GM18519 (cell line): ENCODE measurements at regions not wholly inside any gene's neighbourhood (a gene's known extent, or its start where the extent isn't known, plus 50 kb on each side); places are given as distances from the start of the nearest gene placed in this dataset.
A peak's percentile ranks its signal among the peaks of the same experiment; 100 is the strongest.
"Not testable (repeated sequence)": the region's sequence is repeated elsewhere in the genome, so short reads cannot be mapped to it uniquely, and the experiment has no call there.

ENCODE experiments used
- ATAC-seq: cut with Tn5 transposase; IDR thresholded peaks from one replicate; pipeline ENCODE4 v1.9.1; 2021; ENCODE audit warnings: mild to moderate bottlenecking, moderate library complexity; ENCODE audit not compliant: unreplicated experiment, low FRiP score

- ATAC-seq = no peak
Observed at GRCh38 chr12:90237841-90238240, 529.2 kb upstream of the ATP2B1 start.

- no peak for ATAC-seq
Observed at GRCh38 chr12:90235642-90236041, 527.0 kb upstream of the ATP2B1 start.

GRCh38 chr12:90234472-90234871 lies 525.8 kb upstream of the ATP2B1 start:
- no peak for ATAC-seq

GRCh38 chr12:90233168-90234100 lies 524.8 kb upstream of the ATP2B1 start:
- ATAC-seq = no peak

GRCh38 chr12:90229407-90230170 lies 521.0 kb upstream of the ATP2B1 start:
- ATAC-seq = no peak

- ATAC-seq = no peak
Observed at GRCh38 chr12:90226211-90226610, 517.6 kb upstream of the ATP2B1 start.

GRCh38 chr12:90216815-90217214 lies 508.2 kb upstream of the ATP2B1 start:
- no peak for ATAC-seq

- ATAC-seq = no peak
Observed at GRCh38 chr12:90216020-90216552, 507.4 kb upstream of the ATP2B1 start.

- no peak for ATAC-seq
Observed at GRCh38 chr12:90211017-90211416, 502.4 kb upstream of the ATP2B1 start.

GRCh38 chr12:90209029-90209428 lies 500.4 kb upstream of the ATP2B1 start:
- ATAC-seq = no peak

- not testable (repeated sequence) for ATAC-seq
Observed at GRCh38 chr12:90208379-90208778, 499.7 kb upstream of the ATP2B1 start.

GRCh38 chr12:90207799-90208198 lies 499.2 kb upstream of the ATP2B1 start:
- ATAC-seq = no peak

GRCh38 chr12:90205165-90205564 lies 496.5 kb upstream of the ATP2B1 start:
- ATAC-seq = no peak

- ATAC-seq = no peak
Observed at GRCh38 chr12:90203556-90203955, 494.9 kb upstream of the ATP2B1 start.

GRCh38 chr12:90199006-90199405 lies 490.4 kb upstream of the ATP2B1 start:
- ATAC-seq = no peak

GRCh38 chr12:90193500-90193899 lies 484.9 kb upstream of the ATP2B1 start:
- no peak for ATAC-seq

- no peak for ATAC-seq
Observed at GRCh38 chr12:90188857-90189256, 480.2 kb upstream of the ATP2B1 start.

GRCh38 chr12:90183201-90183600 lies 474.6 kb upstream of the ATP2B1 start:
- no peak for ATAC-seq

GRCh38 chr12:90181216-90181615 lies 472.6 kb upstream of the ATP2B1 start:
- no peak for ATAC-seq

GRCh38 chr12:90174956-90175355 lies 466.3 kb upstream of the ATP2B1 start:
- no peak for ATAC-seq

- ATAC-seq = peak; percentile 34
Observed at GRCh38 chr12:90174198-90174510, 465.5 kb upstream of the ATP2B1 start.
